ENCODE measurements at regions not wholly inside any gene's neighbourhood (a gene's known extent, or its start where the extent isn't known, plus 50 kb on each side); places are given as distances from the start of the nearest gene placed in this dataset.

DNA sequence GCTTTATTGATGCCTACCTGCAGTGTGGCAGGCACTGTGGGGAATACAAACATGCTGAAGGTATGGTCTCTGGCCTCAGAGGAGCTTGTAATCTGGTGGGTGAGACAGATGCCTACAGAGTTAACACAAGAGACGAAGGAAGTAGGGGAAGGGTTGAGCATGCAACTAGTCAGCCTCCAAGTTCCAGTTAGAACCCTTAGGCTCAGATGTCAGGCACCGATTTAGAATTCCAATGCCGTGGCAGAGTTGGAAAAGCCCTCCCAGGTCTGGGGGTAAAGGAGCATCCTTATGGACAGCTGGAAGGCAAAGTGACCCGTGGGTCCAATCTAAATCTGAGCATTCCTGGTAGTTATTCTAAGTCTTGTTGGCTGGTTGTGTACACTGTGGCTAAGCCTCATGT is 132.9 kb upstream of the GJB5 start:
- no peaks in the 10 kb centered on the region for H3K9me3 Mint-ChIP-seq (ENCODE audit: insufficient read depth)
- H3K27ac Mint-ChIP-seq, result no peak overlapping the region
- H3K4me1 Mint-ChIP-seq, result no peaks in the 10 kb centered on the region
- H4K20me1 ChIP-seq (ENCODE audit: control insufficient read depth, insufficient read depth, low read length, poor library complexity, severe bottlenecking), result no peaks in the 10 kb centered on the region
- H3K4me2 ChIP-seq (replicated peaks; ENCODE audit: low read depth, low read length, poor library complexity, severe bottlenecking), result no peak overlapping the region
- POLR2A ChIA-PET, result no interaction called here
- DNase-seq, result no peak
- no peak overlapping the region for H3K9ac ChIP-seq (ENCODE audit: low read length)
- no peak overlapping the region for H3K27ac ChIP-seq (ENCODE audit: low read length in 2 of 2)
- no peak overlapping the region for H3K4me3 ChIP-seq (ENCODE audit: control extremely low read depth in 1 of 5, extremely low read depth in 1 of 5, insufficient read depth in 1 of 5, low read depth in 2 of 5, low read length in 4 of 5)
- H3K27me3 Mint-ChIP-seq, result peaks cover 34% of the 10 kb centered on the region
- no peak for ATAC-seq (ENCODE audit: low read depth)
- H3K27me3 ChIP-seq (replicated peaks in 1 of 4; ENCODE audit: control extremely low read depth in 1 of 4, control insufficient read depth in 3 of 4, insufficient read depth in 4 of 4, low read length in 3 of 4), result peaks cover 0 to 5% (median 1%) of the 10 kb centered on the region in 4 experiments
- WGBS (ENCODE audit: insufficient coverage), result 80% methylated on average over 2 of the region's 4 CpGs
- no peak overlapping the region for H3K4me3 Mint-ChIP-seq
- H3K36me3 ChIP-seq (replicated peaks in 1 of 2; ENCODE audit: control extremely low read depth in 1 of 2, control insufficient read depth in 1 of 2, extremely low read depth in 1 of 2, insufficient read depth in 2 of 2, low read length in 1 of 2), result no peaks in the 10 kb centered on the region
- CTCF ChIA-PET, result no interaction called here
- no peaks in the 10 kb centered on the region for H3K79me2 ChIP-seq (ENCODE audit: control insufficient read depth, insufficient read depth, low read length)
- TF ChIP-seq EZH2 (IDR thresholded peaks at IDR 0.05; ENCODE audit: borderline replicate concordance, insufficient read depth, low read depth, low read length, poor library complexity, severe bottlenecking), result no peak
- TF ChIP-seq, protein P1, sequence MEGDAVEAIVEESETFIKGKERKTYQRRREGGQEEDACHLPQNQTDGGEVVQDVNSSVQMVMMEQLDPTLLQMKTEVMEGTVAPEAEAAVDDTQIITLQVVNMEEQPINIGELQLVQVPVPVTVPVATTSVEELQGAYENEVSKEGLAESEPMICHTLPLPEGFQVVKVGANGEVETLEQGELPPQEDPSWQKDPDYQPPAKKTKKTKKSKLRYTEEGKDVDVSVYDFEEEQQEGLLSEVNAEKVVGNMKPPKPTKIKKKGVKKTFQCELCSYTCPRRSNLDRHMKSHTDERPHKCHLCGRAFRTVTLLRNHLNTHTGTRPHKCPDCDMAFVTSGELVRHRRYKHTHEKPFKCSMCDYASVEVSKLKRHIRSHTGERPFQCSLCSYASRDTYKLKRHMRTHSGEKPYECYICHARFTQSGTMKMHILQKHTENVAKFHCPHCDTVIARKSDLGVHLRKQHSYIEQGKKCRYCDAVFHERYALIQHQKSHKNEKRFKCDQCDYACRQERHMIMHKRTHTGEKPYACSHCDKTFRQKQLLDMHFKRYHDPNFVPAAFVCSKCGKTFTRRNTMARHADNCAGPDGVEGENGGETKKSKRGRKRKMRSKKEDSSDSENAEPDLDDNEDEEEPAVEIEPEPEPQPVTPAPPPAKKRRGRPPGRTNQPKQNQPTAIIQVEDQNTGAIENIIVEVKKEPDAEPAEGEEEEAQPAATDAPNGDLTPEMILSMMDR (IDR thresholded peaks at IDR 0.05), result no peak
- H2AFZ ChIP-seq (ENCODE audit: insufficient read depth, low read depth, low read length, poor library complexity, severe bottlenecking), result no peak overlapping the region
- H3K4me1 ChIP-seq (ENCODE audit: control insufficient read depth in 2 of 2, insufficient read depth in 2 of 2, low read length in 2 of 2), result no peaks in the 10 kb centered on the region
- no peaks in the 10 kb centered on the region for H3K9me3 ChIP-seq (ENCODE audit: control extremely low read depth in 1 of 3, control insufficient read depth in 2 of 3, insufficient read depth in 1 of 3, low read length in 2 of 3)
- intact Hi-C loops (cut with micrococcal nuclease), result no loop called here

DNA sequence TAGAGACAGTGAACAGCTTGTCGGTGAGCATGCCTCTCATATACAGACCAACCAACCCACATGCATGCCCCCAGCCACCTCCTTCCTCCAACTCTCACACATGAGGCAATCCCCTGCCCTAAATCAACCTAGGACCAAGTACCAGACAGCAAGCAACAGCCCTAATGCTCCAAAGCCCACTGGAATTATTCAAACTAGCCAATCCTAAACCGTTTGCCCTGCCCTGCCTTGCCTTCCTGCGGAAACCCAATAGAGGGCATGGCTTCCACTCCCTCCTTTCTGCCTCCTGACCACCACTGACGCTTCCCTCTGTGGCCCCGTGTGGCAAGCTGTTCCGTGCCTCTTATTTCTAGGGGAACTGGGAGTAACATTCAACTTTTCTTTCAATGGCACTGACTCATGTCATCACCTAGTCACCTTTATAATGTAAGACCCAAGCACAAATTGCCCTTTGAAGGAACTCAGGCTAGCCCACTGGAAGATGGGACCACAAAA is 129.3 kb upstream of the GJB5 start:
- H2AFZ ChIP-seq (ENCODE audit: insufficient read depth, low read depth, low read length, poor library complexity, severe bottlenecking), result no peak overlapping the region
- no peak overlapping the region for H3K4me2 ChIP-seq (replicated peaks; ENCODE audit: low read depth, low read length, poor library complexity, severe bottlenecking)
- ATAC-seq (ENCODE audit: low read depth) (no peak), DNase-seq (no peak)
- WGBS (ENCODE audit: insufficient coverage), result 36% methylated on average over 6 of the region's 6 CpGs
- peaks cover 19% of the 10 kb centered on the region for H3K27me3 Mint-ChIP-seq
- no peaks in the 10 kb centered on the region for H3K4me1 ChIP-seq (ENCODE audit: control insufficient read depth in 2 of 2, insufficient read depth in 2 of 2, low read length in 2 of 2)
- no peak overlapping the region for H3K9ac ChIP-seq (ENCODE audit: low read length)
- H3K4me1 Mint-ChIP-seq, result no peaks in the 10 kb centered on the region
- CTCF ChIA-PET, result no interaction called here
- H4K20me1 ChIP-seq (ENCODE audit: control insufficient read depth, insufficient read depth, low read length, poor library complexity, severe bottlenecking), result no peaks in the 10 kb centered on the region
- no peaks in the 10 kb centered on the region for H3K9me3 ChIP-seq (ENCODE audit: control extremely low read depth in 1 of 3, control insufficient read depth in 2 of 3, insufficient read depth in 1 of 3, low read length in 2 of 3)
- intact Hi-C loops (cut with micrococcal nuclease), result no loop called here
- H3K27ac ChIP-seq (ENCODE audit: low read length in 2 of 2), result no peak overlapping the region
- H3K27me3 ChIP-seq (replicated peaks in 1 of 4; ENCODE audit: control extremely low read depth in 1 of 4, control insufficient read depth in 3 of 4, insufficient read depth in 4 of 4, low read length in 3 of 4), result peaks cover 0 to 2% (median 0%) of the 10 kb centered on the region in 4 experiments
- TF ChIP-seq EZH2 (IDR thresholded peaks at IDR 0.05; ENCODE audit: borderline replicate concordance, insufficient read depth, low read depth, low read length, poor library complexity, severe bottlenecking), result no peak
- TF ChIP-seq, protein P1 (IDR thresholded peaks at IDR 0.05), result no peak
- no peaks in the 10 kb centered on the region for H3K36me3 ChIP-seq (replicated peaks in 1 of 2; ENCODE audit: control extremely low read depth in 1 of 2, control insufficient read depth in 1 of 2, extremely low read depth in 1 of 2, insufficient read depth in 2 of 2, low read length in 1 of 2)
- POLR2A ChIA-PET, result no interaction called here
- H3K4me3 Mint-ChIP-seq, result no peak overlapping the region
- no peaks in the 10 kb centered on the region for H3K9me3 Mint-ChIP-seq (ENCODE audit: insufficient read depth)
- no peak overlapping the region for H3K4me3 ChIP-seq (ENCODE audit: control extremely low read depth in 1 of 5, extremely low read depth in 1 of 5, insufficient read depth in 1 of 5, low read depth in 2 of 5, low read length in 4 of 5)
- no peak overlapping the region for H3K27ac Mint-ChIP-seq
- H3K79me2 ChIP-seq (ENCODE audit: control insufficient read depth, insufficient read depth, low read length), result no peaks in the 10 kb centered on the region

Data from B cell (primary cell).